B cell (primary cell): ENCODE measurements at regions not wholly inside any gene's neighbourhood (a gene's known extent, or its start where the extent isn't known, plus 50 kb on each side); places are given as distances from the start of the nearest gene placed in this dataset.

Experiments used
- ATAC-seq: fragments of 200-7000 bp; cut with Tn5 transposase; one replicate; pipeline ENCODE4 v1.10.0; 2021; ENCODE audit warnings: low read depth, mild to moderate bottlenecking, moderate number of reproducible peaks, moderate library complexity
- CTCF ChIA-PET: fragments of 350-600 bp; sonication (Branson Sonifier 250); formaldehyde crosslinking; loops from one replicate; lab custom pipeline; 2021; ENCODE audit warnings: antibody characterized with exemption, inconsistent platforms; lab: Charles Lee
- POLR2A ChIA-PET: fragments of 350-600 bp; sonication (Branson Sonifier 250); formaldehyde crosslinking; loops from one replicate; lab custom pipeline; 2021; ENCODE audit warnings: antibody characterized with exemption; lab: Charles Lee
- DNase-seq: peaks from one replicate; pipeline ENCODE4 v3.0.0; 2013
- H2AFZ ChIP-seq: 2 replicates; pipeline ENCODE4 v1.6.1; 2012; ENCODE audit warnings: mild to moderate bottlenecking, low read depth, low read length; ENCODE audit not compliant: insufficient read depth, poor library complexity, severe bottlenecking
- H3K27ac ChIP-seq, 2 donors: 1 replicate in 1 of 2; 2 replicates in 1 of 2; pipeline ENCODE4 v1.5.1; 2012 to 2013; ENCODE audit warnings: low read length in 2 of 2, mild to moderate bottlenecking in 2 of 2, moderate library complexity in 1 of 2
- H3K27me3 ChIP-seq, 4 experiments: fragments of 200-600 bp in 1 of 4; sonication (generic) in 1 of 4; replicated peaks in 1 of 4; 1 replicate in 2 of 4; 2 replicates in 2 of 4; pipeline versions ENCODE4 v1.6.1 to v1.7.0; 2013 to 2016; ENCODE audit warnings: low read length in 3 of 4, mild to moderate bottlenecking in 2 of 4, mixed read lengths in 1 of 4, moderate library complexity in 1 of 4; ENCODE audit not compliant: insufficient read depth in 4 of 4, control insufficient read depth in 3 of 4; ENCODE audit errors: control extremely low read depth in 1 of 4
- H3K36me3 ChIP-seq, 2 experiments: replicated peaks in 1 of 2; 1 replicate in 1 of 2; 2 replicates in 1 of 2; pipeline versions ENCODE4 v1.6.1 to v1.7.1; 2013; ENCODE audit warnings: low read length in 1 of 2; ENCODE audit not compliant: insufficient read depth in 2 of 2, control insufficient read depth in 1 of 2; ENCODE audit errors: control extremely low read depth in 1 of 2, extremely low read depth in 1 of 2
- H3K4me1 ChIP-seq, 2 donors: fragments of 200-600 bp in 1 of 2; sonication (generic) in 1 of 2; 1 replicate in 1 of 2; 2 replicates in 1 of 2; pipeline versions ENCODE4 v1.5.1 to v1.6.1; 2013 to 2017; ENCODE audit warnings: low read length in 2 of 2; ENCODE audit not compliant: control insufficient read depth in 2 of 2, insufficient read depth in 2 of 2
- H3K4me2 ChIP-seq: replicated peaks from 2 replicates; pipeline ENCODE3; 2012; ENCODE audit warnings: mild to moderate bottlenecking, low read depth, low read length; ENCODE audit not compliant: poor library complexity, severe bottlenecking
- H3K4me3 ChIP-seq, 5 experiments: fragments of 200-600 bp in 1 of 5; sonication (generic) in 1 of 5; 1 replicate in 3 of 5; 2 replicates in 2 of 5; pipeline versions ENCODE4 v1.5.1 to v1.7.0; 2011 to 2016; ENCODE audit warnings: low read length in 4 of 5, mild to moderate bottlenecking in 4 of 5, low read depth in 2 of 5, control low read depth in 1 of 5, moderate library complexity in 1 of 5; ENCODE audit not compliant: insufficient read depth in 1 of 5; ENCODE audit errors: control extremely low read depth in 1 of 5, extremely low read depth in 1 of 5
- H3K79me2 ChIP-seq: fragments of 200-600 bp; sonication (generic); one replicate; pipeline ENCODE4 v1.6.0; 2016; ENCODE audit warnings: low read length; ENCODE audit not compliant: control insufficient read depth, insufficient read depth
- H3K9ac ChIP-seq: fragments of 200-600 bp; sonication (generic); 2 replicates; pipeline ENCODE4 v1.6.1; 2017; ENCODE audit warnings: mild to moderate bottlenecking, low read length, moderate library complexity
- H3K9me3 ChIP-seq, 3 donors: one replicate each; pipeline versions ENCODE4 v1.6.1 to v1.7.1; 2013; ENCODE audit warnings: low read length in 2 of 3; ENCODE audit not compliant: control insufficient read depth in 2 of 3, insufficient read depth in 1 of 3; ENCODE audit errors: control extremely low read depth in 1 of 3
- H4K20me1 ChIP-seq: 2 replicates; pipeline ENCODE4 v1.6.0; 2012; ENCODE audit warnings: mild to moderate bottlenecking, low read length; ENCODE audit not compliant: insufficient read depth, control insufficient read depth, poor library complexity, severe bottlenecking
- H3K27ac Mint-ChIP-seq: one replicate; pipeline ENCODE4 v1.8.0; 2021; ENCODE audit warnings: mixed read lengths
- H3K27me3 Mint-ChIP-seq: one replicate; pipeline ENCODE4 v1.8.0; 2021; ENCODE audit warnings: mixed read lengths
- H3K4me1 Mint-ChIP-seq: one replicate; pipeline ENCODE4 v1.8.0; 2021; ENCODE audit warnings: mixed read lengths
- H3K4me3 Mint-ChIP-seq: one replicate; pipeline ENCODE4 v1.8.0; 2021; ENCODE audit warnings: mixed read lengths
- H3K9me3 Mint-ChIP-seq: one replicate; pipeline ENCODE4 v1.8.0; 2022; ENCODE audit warnings: mixed read lengths; ENCODE audit not compliant: insufficient read depth
- EZH2 ChIP-seq: IDR thresholded peaks from 2 replicates; pipeline ENCODE4 v1.6.1; 2012; ENCODE audit warnings: borderline replicate concordance, low read depth, mild to moderate bottlenecking, moderate library complexity, low read length; ENCODE audit not compliant: insufficient read depth, poor library complexity, severe bottlenecking
- WGBS: methylation state at CpG from one replicate; pipeline ENCODE4 v1.1.5; 2013; ENCODE audit warnings: missing lambda C conversion rate; ENCODE audit not compliant: insufficient coverage; 5-methylcytosine and 5-hydroxymethylcytosine counted together
- intact Hi-C: fragments of 100-400 bp; cut with micrococcal nuclease; formaldehyde crosslinking; loops from one replicate; pipeline ENCODE4 v1.10.0; 2022
- TF ChIP-seq, protein P1 (sequence below): fragments of 200-600 bp; IDR thresholded peaks from one replicate; pipeline ENCODE4 v1.8.0; 2022; ENCODE audit warnings: antibody characterized with exemption, mild to moderate bottlenecking

DNA sequence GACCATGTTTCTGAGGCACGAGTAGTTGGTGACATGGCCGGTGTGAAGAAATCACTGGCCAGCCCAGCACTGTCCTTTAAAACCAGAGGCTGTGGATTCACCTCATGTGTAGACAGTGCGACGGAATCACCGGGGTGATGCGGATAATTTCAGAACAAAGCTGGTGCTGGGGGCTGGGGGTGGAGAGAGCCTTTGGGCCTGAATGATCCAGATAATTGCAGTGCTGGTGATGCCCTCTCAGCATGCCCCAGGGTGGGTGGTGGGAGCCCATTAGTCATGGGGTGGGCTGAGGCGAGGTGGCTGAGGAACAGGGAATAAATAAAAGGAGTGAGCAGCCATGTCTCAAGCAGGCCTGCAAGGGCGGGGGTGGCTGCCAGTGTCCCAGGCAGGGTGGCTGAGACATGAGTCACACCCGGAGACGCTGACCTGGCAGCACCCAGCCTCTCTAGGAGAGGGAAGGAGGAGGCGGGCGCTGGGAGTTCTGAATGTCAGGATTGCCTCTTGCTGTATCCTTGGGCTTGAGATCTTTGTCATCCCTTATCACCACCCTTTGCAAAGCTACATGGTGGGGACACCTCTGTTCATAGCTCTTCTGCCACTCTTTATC, 61.1 kb upstream of the KCNK12 start:
- H3K9ac ChIP-seq = no peak overlapping the region

DNA sequence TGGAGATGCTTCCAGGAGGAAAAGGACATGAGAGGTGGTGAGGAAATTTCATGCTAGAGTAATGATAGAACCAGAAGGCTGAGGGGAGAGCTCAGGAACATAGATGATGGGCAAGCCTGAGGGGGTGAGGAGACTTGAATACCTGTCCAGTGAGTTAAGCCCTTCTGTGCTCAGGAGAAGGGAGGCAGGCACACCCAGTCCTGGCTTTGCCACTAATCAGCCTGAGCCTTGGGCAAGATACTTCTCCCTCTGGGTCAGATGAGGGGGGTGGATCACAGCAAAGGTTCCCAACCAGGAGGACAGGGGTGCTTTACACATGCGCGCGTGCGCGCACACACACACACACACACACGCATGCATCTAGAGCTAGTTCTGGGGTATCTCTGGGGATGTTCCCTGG, 60.5 kb upstream of the KCNK12 start:
- Histone ChIP-seq H3K36me3 (no peaks in the 10 kb centered on the region), H3K79me2 (no peaks in the 10 kb centered on the region), H3K9me3 (no peaks in the 10 kb centered on the region), H3K4me1 (peaks cover 0 to 4% of the 10 kb centered on the region in 2 donors), H3K4me2 (no peak overlapping the region), H2AFZ (no peak overlapping the region), H3K27me3 (no peaks in the 10 kb centered on the region), H3K27ac (no peak overlapping the region), H4K20me1 (no peaks in the 10 kb centered on the region), H3K4me3 (no peak overlapping the region), H3K9ac (no peak overlapping the region)
- no peak for ATAC-seq
- Mint-ChIP-seq H3K9me3 (no peaks in the 10 kb centered on the region), H3K27ac (no peak overlapping the region), H3K27me3 (no peaks in the 10 kb centered on the region), H3K4me1 (peaks cover 5% of the 10 kb centered on the region), H3K4me3 (no peak overlapping the region)
- intact Hi-C loops = no loop called here
- CTCF ChIA-PET = interaction anchor here (0.6 kb wide), 1 partner anchor 232 kb away, joined by 3 read pairs; no protein-coding TSS in a partner anchor
- POLR2A ChIA-PET = no interaction called here
- no peak for DNase-seq
- WGBS = no CpG with 5 or more reads among the region's 6 CpGs
- TF ChIP-seq, protein P1, sequence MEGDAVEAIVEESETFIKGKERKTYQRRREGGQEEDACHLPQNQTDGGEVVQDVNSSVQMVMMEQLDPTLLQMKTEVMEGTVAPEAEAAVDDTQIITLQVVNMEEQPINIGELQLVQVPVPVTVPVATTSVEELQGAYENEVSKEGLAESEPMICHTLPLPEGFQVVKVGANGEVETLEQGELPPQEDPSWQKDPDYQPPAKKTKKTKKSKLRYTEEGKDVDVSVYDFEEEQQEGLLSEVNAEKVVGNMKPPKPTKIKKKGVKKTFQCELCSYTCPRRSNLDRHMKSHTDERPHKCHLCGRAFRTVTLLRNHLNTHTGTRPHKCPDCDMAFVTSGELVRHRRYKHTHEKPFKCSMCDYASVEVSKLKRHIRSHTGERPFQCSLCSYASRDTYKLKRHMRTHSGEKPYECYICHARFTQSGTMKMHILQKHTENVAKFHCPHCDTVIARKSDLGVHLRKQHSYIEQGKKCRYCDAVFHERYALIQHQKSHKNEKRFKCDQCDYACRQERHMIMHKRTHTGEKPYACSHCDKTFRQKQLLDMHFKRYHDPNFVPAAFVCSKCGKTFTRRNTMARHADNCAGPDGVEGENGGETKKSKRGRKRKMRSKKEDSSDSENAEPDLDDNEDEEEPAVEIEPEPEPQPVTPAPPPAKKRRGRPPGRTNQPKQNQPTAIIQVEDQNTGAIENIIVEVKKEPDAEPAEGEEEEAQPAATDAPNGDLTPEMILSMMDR = no peak
- no peak for TF ChIP-seq EZH2

More for the DNA sequence above, 61.1 kb upstream of the KCNK12 start:
- no peak overlapping the region for H2AFZ ChIP-seq
- H4K20me1 ChIP-seq = no peaks in the 10 kb centered on the region
- Mint-ChIP-seq H3K27me3 (no peaks in the 10 kb centered on the region), H3K4me1 (peaks cover 5% of the 10 kb centered on the region), H3K9me3 (no peaks in the 10 kb centered on the region), H3K27ac (no peak overlapping the region), H3K4me3 (no peak overlapping the region)
- DNase-seq (no peak), ATAC-seq (no peak)
- ChIA-PET CTCF (interaction anchor here (0.6 kb wide), 1 partner anchor 232 kb away, joined by 3 read pairs; no protein-coding TSS in a partner anchor), POLR2A (no interaction called here)
- WGBS = 96% methylated on average over 8 of the region's 12 CpGs
- H3K4me2 ChIP-seq = no peak overlapping the region
- no peaks in the 10 kb centered on the region for H3K79me2 ChIP-seq
- intact Hi-C loops = no loop called here
- H3K27me3 ChIP-seq = no peaks in the 10 kb centered on the region
- no peak overlapping the region for H3K4me3 ChIP-seq
- H3K4me1 ChIP-seq = peaks cover 0 to 4% of the 10 kb centered on the region in 2 donors
- no peaks in the 10 kb centered on the region for H3K36me3 ChIP-seq
- H3K9me3 ChIP-seq = no peaks in the 10 kb centered on the region
- H3K27ac ChIP-seq = no peak overlapping the region
- TF ChIP-seq, protein P1 = no peak
- TF ChIP-seq EZH2 = no peak
